WTC11 (cell line): ENCODE measurements at regions not wholly inside any gene's neighbourhood (a gene's known extent, or its start where the extent isn't known, plus 50 kb on each side); places are given as distances from the start of the nearest gene placed in this dataset.

ENCODE experiments used
- ATAC-seq: fragments of 200-7000 bp; cut with Tn5 transposase; 2 replicates; pipeline ENCODE4 v1.10.0; 2021; ENCODE audit warnings: mild to moderate bottlenecking, moderate library complexity
- CTCF ChIA-PET: fragments of 300-600 bp; sonication (Branson Sonifier 250); formaldehyde crosslinking; loops from one replicate; lab custom pipeline; 2021; ENCODE audit warnings: antibody characterized with exemption; lab: Charles Lee
- POLR2A ChIA-PET: fragments of 350-600 bp; sonication (Branson Sonifier 250); formaldehyde crosslinking; loops from one replicate; lab custom pipeline; 2021; ENCODE audit warnings: antibody characterized with exemption; lab: Charles Lee
- DNase-seq: peaks from one replicate; pipeline ENCODE4 v3.0.0; 2021; ENCODE audit warnings: low spot score
- H3K27ac Mint-ChIP-seq: 2 replicates; pipeline ENCODE4 v1.8.0; 2021; ENCODE audit warnings: mixed read lengths
- H3K27me3 Mint-ChIP-seq: 2 replicates; pipeline ENCODE4 v1.8.0; 2021; ENCODE audit warnings: low read depth, mild to moderate bottlenecking, moderate library complexity, mixed read lengths
- H3K36me3 Mint-ChIP-seq: 2 replicates; pipeline ENCODE4 v1.8.0; 2021; ENCODE audit warnings: mixed read lengths
- H3K4me1 Mint-ChIP-seq: 2 replicates; pipeline ENCODE4 v1.8.0; 2022; ENCODE audit warnings: mixed read lengths
- H3K4me3 Mint-ChIP-seq: 2 replicates; pipeline ENCODE4 v1.8.0; 2021; ENCODE audit warnings: mild to moderate bottlenecking, moderate library complexity, mixed read lengths
- H3K9me3 Mint-ChIP-seq: 2 replicates; pipeline ENCODE4 v1.8.0; 2021; ENCODE audit warnings: mixed read lengths
- AFF4 ChIP-seq: sonication (generic); formaldehyde crosslinking; IDR thresholded peaks from 2 replicates; pipeline ENCODE4 v1.8.1; 2023; ENCODE audit warnings: mild to moderate bottlenecking, missing genetic modification reagents, borderline replicate concordance
- ATF1 ChIP-seq: sonication (generic); formaldehyde crosslinking; IDR thresholded peaks from 2 replicates; pipeline ENCODE4 v1.8.1; 2023; ENCODE audit warnings: mild to moderate bottlenecking, moderate library complexity, missing genetic modification reagents
- ATF3 ChIP-seq: sonication (generic); formaldehyde crosslinking; conservative IDR thresholded peaks from 2 replicates; pipeline ENCODE4 v1.8.1; 2022; ENCODE audit warnings: mild to moderate bottlenecking, missing genetic modification reagents
- E2F5 ChIP-seq: sonication (generic); formaldehyde crosslinking; IDR thresholded peaks from 2 replicates; pipeline ENCODE4 v1.8.1; 2022; ENCODE audit warnings: mild to moderate bottlenecking, moderate library complexity, missing genetic modification reagents
- FOXJ3 ChIP-seq: sonication (generic); formaldehyde crosslinking; IDR thresholded peaks from 2 replicates; pipeline ENCODE4 v1.9.0; 2021; ENCODE audit warnings: missing genetic modification reagents, mild to moderate bottlenecking, borderline replicate concordance
- GABPB1 ChIP-seq: sonication (generic); formaldehyde crosslinking; IDR thresholded peaks from 2 replicates; pipeline ENCODE4 v1.8.1; 2023; ENCODE audit warnings: mild to moderate bottlenecking, missing genetic modification reagents
- HMGA2 ChIP-seq: fragments of 250-450 bp; sonication (Bioruptor Pico); IDR thresholded peaks from 2 replicates; pipeline ENCODE4 v1.4.0; 2021; ENCODE audit warnings: mild to moderate bottlenecking, moderate library complexity
- IRF2 ChIP-seq: sonication (generic); formaldehyde crosslinking; IDR thresholded peaks from 2 replicates; pipeline ENCODE4 v1.8.0; 2022; ENCODE audit warnings: low read depth, missing genetic modification reagents, borderline replicate concordance
- JUN ChIP-seq: sonication (generic); formaldehyde crosslinking; IDR thresholded peaks from 2 replicates; pipeline ENCODE4 v1.8.0; 2023; ENCODE audit warnings: mild to moderate bottlenecking, missing genetic modification reagents
- OVOL2 ChIP-seq: fragments of 250-450 bp; sonication (Bioruptor Pico); IDR thresholded peaks from 2 replicates; pipeline ENCODE4 v1.9.0; 2021; ENCODE audit warnings: mild to moderate bottlenecking, borderline replicate concordance
- RELA ChIP-seq: sonication (generic); formaldehyde crosslinking; IDR thresholded peaks from 2 replicates; pipeline ENCODE4 v1.8.1; 2022; ENCODE audit warnings: missing genetic modification reagents, mild to moderate bottlenecking, borderline replicate concordance
- RORB ChIP-seq: fragments of 250-450 bp; sonication (Bioruptor Pico); IDR thresholded peaks from 2 replicates; pipeline ENCODE4 v1.9.0; 2021; ENCODE audit warnings: mild to moderate bottlenecking
- SP1 ChIP-seq: sonication (generic); formaldehyde crosslinking; conservative IDR thresholded peaks from 2 replicates; pipeline ENCODE4 v1.8.1; 2022; ENCODE audit warnings: missing genetic modification reagents
- TP53 ChIP-seq: sonication (generic); formaldehyde crosslinking; IDR thresholded peaks from 2 replicates; pipeline ENCODE4 v1.8.1; 2023; ENCODE audit warnings: mild to moderate bottlenecking, missing genetic modification reagents
- ZMAT4 ChIP-seq: fragments of 250-450 bp; sonication (Bioruptor Pico); IDR thresholded peaks from 2 replicates; pipeline ENCODE4 v1.9.0; 2021; ENCODE audit warnings: mild to moderate bottlenecking
- ZNF121 ChIP-seq: sonication (generic); formaldehyde crosslinking; IDR thresholded peaks from 2 replicates; pipeline ENCODE4 v1.8.0; 2023; ENCODE audit warnings: missing genetic modification reagents
- ZNF317 ChIP-seq: sonication (generic); formaldehyde crosslinking; IDR thresholded peaks from 2 replicates; pipeline ENCODE4 v1.8.1; 2023; ENCODE audit warnings: low read depth, mild to moderate bottlenecking, moderate library complexity, missing genetic modification reagents, borderline replicate concordance
- ZNF512 ChIP-seq: sonication (generic); formaldehyde crosslinking; IDR thresholded peaks from 2 replicates; pipeline ENCODE4 v1.8.1; 2022; ENCODE audit warnings: missing genetic modification reagents, borderline replicate concordance
- TF ChIP-seq, protein P1 (sequence below): sonication (generic); formaldehyde crosslinking; IDR thresholded peaks from 2 replicates; pipeline ENCODE4 v1.8.0; 2023; ENCODE audit warnings: missing genetic modification reagents
- TF ChIP-seq, protein P2 (sequence below): sonication (generic); formaldehyde crosslinking; IDR thresholded peaks from 2 replicates; pipeline ENCODE4 v1.8.1; 2022; ENCODE audit warnings: mild to moderate bottlenecking, missing genetic modification reagents, moderate library complexity, borderline replicate concordance
- TF ChIP-seq, protein P3 (sequence below): fragments of 250-450 bp; sonication (Bioruptor Pico); IDR thresholded peaks from 2 replicates; pipeline ENCODE4 v1.9.0; 2021; ENCODE audit warnings: mild to moderate bottlenecking, borderline replicate concordance

DNA sequence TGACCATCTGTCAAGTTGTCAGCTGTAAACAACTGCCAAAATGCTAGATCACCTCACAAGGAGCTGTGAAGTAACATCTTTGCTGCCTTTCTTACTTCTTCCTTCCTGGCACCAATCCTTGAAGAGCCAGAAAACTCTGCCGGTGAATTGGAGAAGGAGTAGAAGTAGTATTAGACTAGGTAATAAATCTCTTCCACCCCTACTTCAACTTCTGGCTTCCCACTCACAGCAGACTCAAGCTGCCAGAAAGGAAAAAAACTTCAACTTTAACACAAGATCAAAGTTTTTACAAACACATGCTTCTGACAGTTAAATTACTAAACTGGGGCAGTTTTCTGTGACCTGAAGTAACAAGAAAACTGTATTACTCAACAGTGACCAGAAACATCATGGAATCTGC, 164.7 kb upstream of the SLC7A11 start (continued):
- TF ChIP-seq, protein P1, sequence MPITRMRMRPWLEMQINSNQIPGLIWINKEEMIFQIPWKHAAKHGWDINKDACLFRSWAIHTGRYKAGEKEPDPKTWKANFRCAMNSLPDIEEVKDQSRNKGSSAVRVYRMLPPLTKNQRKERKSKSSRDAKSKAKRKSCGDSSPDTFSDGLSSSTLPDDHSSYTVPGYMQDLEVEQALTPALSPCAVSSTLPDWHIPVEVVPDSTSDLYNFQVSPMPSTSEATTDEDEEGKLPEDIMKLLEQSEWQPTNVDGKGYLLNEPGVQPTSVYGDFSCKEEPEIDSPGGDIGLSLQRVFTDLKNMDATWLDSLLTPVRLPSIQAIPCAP (CRISPR knock-in tag), result no peak
- TF ChIP-seq IRF2 (CRISPR knock-in tag) (no peak), ATF1 (CRISPR knock-in tag) (no peak), RELA (CRISPR knock-in tag) (no peak), TP53 (CRISPR knock-in tag) (no peak), ZNF121 (CRISPR knock-in tag) (no peak)

GRCh38 chr4:138405934-138406567, 163.9 kb upstream of the SLC7A11 start:
- H3K9me3 Mint-ChIP-seq, result peaks cover 5% of the 10 kb centered on the region
- DNase-seq (no peak), ATAC-seq (no peak)
- POLR2A ChIA-PET, result no interaction called here
- CTCF ChIA-PET, result no interaction called here
- no peak overlapping the region for H3K27ac Mint-ChIP-seq
- peaks cover 14% of the 10 kb centered on the region for H3K4me1 Mint-ChIP-seq
- H3K36me3 Mint-ChIP-seq, result 0 out of 2 replicates have a peak, but pooled peaks cover 2% of the 10 kb centered on the region
- no peaks in the 10 kb centered on the region for H3K27me3 Mint-ChIP-seq
- H3K4me3 Mint-ChIP-seq, result no peak overlapping the region
- TF ChIP-seq ZMAT4 (CRISPR knock-in tag), result no peak
- no peak for TF ChIP-seq FOXJ3 (CRISPR knock-in tag)
- TF ChIP-seq SP1 (CRISPR knock-in tag), result no peak
- TF ChIP-seq GABPB1 (CRISPR knock-in tag), result no peak
- TF ChIP-seq ATF1 (CRISPR knock-in tag), result no peak
- TF ChIP-seq, protein P2, sequence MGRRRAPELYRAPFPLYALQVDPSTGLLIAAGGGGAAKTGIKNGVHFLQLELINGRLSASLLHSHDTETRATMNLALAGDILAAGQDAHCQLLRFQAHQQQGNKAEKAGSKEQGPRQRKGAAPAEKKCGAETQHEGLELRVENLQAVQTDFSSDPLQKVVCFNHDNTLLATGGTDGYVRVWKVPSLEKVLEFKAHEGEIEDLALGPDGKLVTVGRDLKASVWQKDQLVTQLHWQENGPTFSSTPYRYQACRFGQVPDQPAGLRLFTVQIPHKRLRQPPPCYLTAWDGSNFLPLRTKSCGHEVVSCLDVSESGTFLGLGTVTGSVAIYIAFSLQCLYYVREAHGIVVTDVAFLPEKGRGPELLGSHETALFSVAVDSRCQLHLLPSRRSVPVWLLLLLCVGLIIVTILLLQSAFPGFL (CRISPR knock-in tag), result no peak
- TF ChIP-seq JUN, result no peak
- TF ChIP-seq ZNF512 (CRISPR knock-in tag), result no peak
- no peak for TF ChIP-seq ZNF317 (CRISPR knock-in tag)
- no peak for TF ChIP-seq AFF4
- TF ChIP-seq HMGA2 (CRISPR knock-in tag), result no peak
- TF ChIP-seq, protein P3, sequence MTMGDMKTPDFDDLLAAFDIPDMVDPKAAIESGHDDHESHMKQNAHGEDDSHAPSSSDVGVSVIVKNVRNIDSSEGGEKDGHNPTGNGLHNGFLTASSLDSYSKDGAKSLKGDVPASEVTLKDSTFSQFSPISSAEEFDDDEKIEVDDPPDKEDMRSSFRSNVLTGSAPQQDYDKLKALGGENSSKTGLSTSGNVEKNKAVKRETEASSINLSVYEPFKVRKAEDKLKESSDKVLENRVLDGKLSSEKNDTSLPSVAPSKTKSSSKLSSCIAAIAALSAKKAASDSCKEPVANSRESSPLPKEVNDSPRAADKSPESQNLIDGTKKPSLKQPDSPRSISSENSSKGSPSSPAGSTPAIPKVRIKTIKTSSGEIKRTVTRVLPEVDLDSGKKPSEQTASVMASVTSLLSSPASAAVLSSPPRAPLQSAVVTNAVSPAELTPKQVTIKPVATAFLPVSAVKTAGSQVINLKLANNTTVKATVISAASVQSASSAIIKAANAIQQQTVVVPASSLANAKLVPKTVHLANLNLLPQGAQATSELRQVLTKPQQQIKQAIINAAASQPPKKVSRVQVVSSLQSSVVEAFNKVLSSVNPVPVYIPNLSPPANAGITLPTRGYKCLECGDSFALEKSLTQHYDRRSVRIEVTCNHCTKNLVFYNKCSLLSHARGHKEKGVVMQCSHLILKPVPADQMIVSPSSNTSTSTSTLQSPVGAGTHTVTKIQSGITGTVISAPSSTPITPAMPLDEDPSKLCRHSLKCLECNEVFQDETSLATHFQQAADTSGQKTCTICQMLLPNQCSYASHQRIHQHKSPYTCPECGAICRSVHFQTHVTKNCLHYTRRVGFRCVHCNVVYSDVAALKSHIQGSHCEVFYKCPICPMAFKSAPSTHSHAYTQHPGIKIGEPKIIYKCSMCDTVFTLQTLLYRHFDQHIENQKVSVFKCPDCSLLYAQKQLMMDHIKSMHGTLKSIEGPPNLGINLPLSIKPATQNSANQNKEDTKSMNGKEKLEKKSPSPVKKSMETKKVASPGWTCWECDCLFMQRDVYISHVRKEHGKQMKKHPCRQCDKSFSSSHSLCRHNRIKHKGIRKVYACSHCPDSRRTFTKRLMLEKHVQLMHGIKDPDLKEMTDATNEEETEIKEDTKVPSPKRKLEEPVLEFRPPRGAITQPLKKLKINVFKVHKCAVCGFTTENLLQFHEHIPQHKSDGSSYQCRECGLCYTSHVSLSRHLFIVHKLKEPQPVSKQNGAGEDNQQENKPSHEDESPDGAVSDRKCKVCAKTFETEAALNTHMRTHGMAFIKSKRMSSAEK (CRISPR knock-in tag), result no peak
- no peak for TF ChIP-seq ATF3 (CRISPR knock-in tag)
- TF ChIP-seq E2F5 (CRISPR knock-in tag), result no peak
- TF ChIP-seq OVOL2 (CRISPR knock-in tag), result no peak
- no peak for TF ChIP-seq RORB
